WTC11 (cell line): ENCODE measurements at regions not wholly inside any gene's neighbourhood (a gene's known extent, or its start where the extent isn't known, plus 50 kb on each side); places are given as distances from the start of the nearest gene placed in this dataset.

ENCODE experiments used
- ATAC-seq: fragments of 200-7000 bp; cut with Tn5 transposase; 2 replicates; pipeline ENCODE4 v1.10.0; 2021; ENCODE audit warnings: mild to moderate bottlenecking, moderate library complexity
- CTCF ChIA-PET: fragments of 300-600 bp; sonication (Branson Sonifier 250); formaldehyde crosslinking; loops from one replicate; lab custom pipeline; 2021; ENCODE audit warnings: antibody characterized with exemption; lab: Charles Lee
- POLR2A ChIA-PET: fragments of 350-600 bp; sonication (Branson Sonifier 250); formaldehyde crosslinking; loops from one replicate; lab custom pipeline; 2021; ENCODE audit warnings: antibody characterized with exemption; lab: Charles Lee
- DNase-seq: peaks from one replicate; pipeline ENCODE4 v3.0.0; 2021; ENCODE audit warnings: low spot score
- H3K27ac Mint-ChIP-seq: 2 replicates; pipeline ENCODE4 v1.8.0; 2021; ENCODE audit warnings: mixed read lengths
- H3K27me3 Mint-ChIP-seq: 2 replicates; pipeline ENCODE4 v1.8.0; 2021; ENCODE audit warnings: low read depth, mild to moderate bottlenecking, moderate library complexity, mixed read lengths
- H3K36me3 Mint-ChIP-seq: 2 replicates; pipeline ENCODE4 v1.8.0; 2021; ENCODE audit warnings: mixed read lengths
- H3K4me1 Mint-ChIP-seq: 2 replicates; pipeline ENCODE4 v1.8.0; 2022; ENCODE audit warnings: mixed read lengths
- H3K4me3 Mint-ChIP-seq: 2 replicates; pipeline ENCODE4 v1.8.0; 2021; ENCODE audit warnings: mild to moderate bottlenecking, moderate library complexity, mixed read lengths
- H3K9me3 Mint-ChIP-seq: 2 replicates; pipeline ENCODE4 v1.8.0; 2021; ENCODE audit warnings: mixed read lengths
- CBFB ChIP-seq: sonication (generic); formaldehyde crosslinking; IDR thresholded peaks from 2 replicates; pipeline ENCODE4 v1.8.1; 2022; ENCODE audit warnings: mild to moderate bottlenecking, low read depth, missing genetic modification reagents
- ESRRA ChIP-seq: sonication (generic); formaldehyde crosslinking; IDR thresholded peaks from 2 replicates; pipeline ENCODE4 v1.8.1; 2022; ENCODE audit warnings: mild to moderate bottlenecking, missing genetic modification reagents, borderline replicate concordance
- FOXK1 ChIP-seq: sonication (generic); formaldehyde crosslinking; IDR thresholded peaks from 2 replicates; pipeline ENCODE4 v1.8.0; 2022; ENCODE audit warnings: mild to moderate bottlenecking, moderate library complexity, missing genetic modification reagents
- GABPB1 ChIP-seq: sonication (generic); formaldehyde crosslinking; IDR thresholded peaks from 2 replicates; pipeline ENCODE4 v1.8.1; 2023; ENCODE audit warnings: mild to moderate bottlenecking, missing genetic modification reagents
- GRHL2 ChIP-seq: fragments of 250-450 bp; sonication (Bioruptor Pico); IDR thresholded peaks from 2 replicates; pipeline ENCODE4 v1.8.0; 2022; ENCODE audit warnings: mild to moderate bottlenecking, moderate library complexity; ENCODE audit not compliant: insufficient replicate concordance, severe bottlenecking
- JAZF1 ChIP-seq: fragments of 250-450 bp; sonication (Bioruptor Pico); IDR thresholded peaks from 2 replicates; pipeline ENCODE4 v1.9.0; 2021; ENCODE audit warnings: moderate library complexity, mild to moderate bottlenecking, inconsistent platforms
- MXD4 ChIP-seq: fragments of 250-450 bp; sonication (Bioruptor Pico); IDR thresholded peaks from 2 replicates; pipeline ENCODE4 v1.8.0; 2021; ENCODE audit warnings: mild to moderate bottlenecking, moderate library complexity, borderline replicate concordance
- SP1 ChIP-seq: sonication (generic); formaldehyde crosslinking; conservative IDR thresholded peaks from 2 replicates; pipeline ENCODE4 v1.8.1; 2022; ENCODE audit warnings: missing genetic modification reagents
- ZBTB21 ChIP-seq: sonication (generic); formaldehyde crosslinking; IDR thresholded peaks from 2 replicates; pipeline ENCODE4 v1.8.1; 2023; ENCODE audit warnings: mild to moderate bottlenecking, missing genetic modification reagents, borderline replicate concordance
- ZNF263 ChIP-seq: sonication (generic); formaldehyde crosslinking; IDR thresholded peaks from 2 replicates; pipeline ENCODE4 v1.8.1; 2022; ENCODE audit warnings: low read depth, mild to moderate bottlenecking, moderate library complexity, missing genetic modification reagents
- ZNF423 ChIP-seq: fragments of 250-450 bp; sonication (Bioruptor Pico); IDR thresholded peaks from 2 replicates; pipeline ENCODE4 v2.1.2; 2022; ENCODE audit warnings: mild to moderate bottlenecking, moderate library complexity
- TF ChIP-seq, protein P1 (sequence below): sonication (generic); formaldehyde crosslinking; IDR thresholded peaks from 2 replicates; pipeline ENCODE4 v1.8.0; 2023; ENCODE audit warnings: missing genetic modification reagents
- TF ChIP-seq, protein P2 (sequence below): sonication (generic); formaldehyde crosslinking; IDR thresholded peaks from 2 replicates; pipeline ENCODE4 v1.8.1; 2023; ENCODE audit warnings: mild to moderate bottlenecking, missing genetic modification reagents, moderate library complexity
- TF ChIP-seq, protein P3 (sequence below): fragments of 250-450 bp; sonication (Bioruptor Pico); IDR thresholded peaks from 2 replicates; pipeline ENCODE4 v1.9.0; 2021; ENCODE audit warnings: mild to moderate bottlenecking, borderline replicate concordance
- TF ChIP-seq, protein P4 (sequence below): sonication (generic); formaldehyde crosslinking; IDR thresholded peaks from 2 replicates; pipeline ENCODE4 v1.8.1; 2023; ENCODE audit warnings: mild to moderate bottlenecking, missing genetic modification reagents
- TF ChIP-seq, protein P5 (sequence below): sonication (generic); formaldehyde crosslinking; IDR thresholded peaks from 2 replicates; pipeline ENCODE4 v1.8.1; 2023; ENCODE audit warnings: mild to moderate bottlenecking, missing genetic modification reagents, borderline replicate concordance
- TF ChIP-seq, protein P6 (sequence below): sonication (generic); formaldehyde crosslinking; IDR thresholded peaks from 2 replicates; pipeline ENCODE4 v1.8.1; 2022; ENCODE audit warnings: low read depth, missing genetic modification reagents, borderline replicate concordance

DNA sequence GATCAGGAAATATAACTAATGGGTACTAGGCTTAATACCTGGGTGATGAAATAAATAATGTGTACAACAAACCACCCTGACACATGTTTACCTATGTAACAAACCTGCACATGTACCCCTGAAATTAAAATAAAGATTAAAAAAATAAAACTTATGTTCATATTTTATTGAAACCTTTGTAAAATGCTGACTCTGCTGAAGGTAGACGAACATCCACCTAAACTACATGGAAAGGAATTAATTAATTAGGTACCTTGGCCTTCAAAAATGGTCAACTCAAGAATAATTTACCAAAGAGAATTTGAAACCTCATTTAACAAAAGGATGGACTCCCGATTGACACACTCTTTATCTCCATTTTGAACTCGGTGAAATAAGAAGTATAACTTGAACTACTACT is 152.3 kb upstream of the OR13F1 start (continued):
- TF ChIP-seq MXD4 (CRISPR knock-in tag), result no peak
- TF ChIP-seq, protein P1, sequence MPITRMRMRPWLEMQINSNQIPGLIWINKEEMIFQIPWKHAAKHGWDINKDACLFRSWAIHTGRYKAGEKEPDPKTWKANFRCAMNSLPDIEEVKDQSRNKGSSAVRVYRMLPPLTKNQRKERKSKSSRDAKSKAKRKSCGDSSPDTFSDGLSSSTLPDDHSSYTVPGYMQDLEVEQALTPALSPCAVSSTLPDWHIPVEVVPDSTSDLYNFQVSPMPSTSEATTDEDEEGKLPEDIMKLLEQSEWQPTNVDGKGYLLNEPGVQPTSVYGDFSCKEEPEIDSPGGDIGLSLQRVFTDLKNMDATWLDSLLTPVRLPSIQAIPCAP (CRISPR knock-in tag), result no peak
- TF ChIP-seq, protein P2, sequence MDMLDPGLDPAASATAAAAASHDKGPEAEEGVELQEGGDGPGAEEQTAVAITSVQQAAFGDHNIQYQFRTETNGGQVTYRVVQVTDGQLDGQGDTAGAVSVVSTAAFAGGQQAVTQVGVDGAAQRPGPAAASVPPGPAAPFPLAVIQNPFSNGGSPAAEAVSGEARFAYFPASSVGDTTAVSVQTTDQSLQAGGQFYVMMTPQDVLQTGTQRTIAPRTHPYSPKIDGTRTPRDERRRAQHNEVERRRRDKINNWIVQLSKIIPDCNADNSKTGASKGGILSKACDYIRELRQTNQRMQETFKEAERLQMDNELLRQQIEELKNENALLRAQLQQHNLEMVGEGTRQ (CRISPR knock-in tag), result no peak

DNA sequence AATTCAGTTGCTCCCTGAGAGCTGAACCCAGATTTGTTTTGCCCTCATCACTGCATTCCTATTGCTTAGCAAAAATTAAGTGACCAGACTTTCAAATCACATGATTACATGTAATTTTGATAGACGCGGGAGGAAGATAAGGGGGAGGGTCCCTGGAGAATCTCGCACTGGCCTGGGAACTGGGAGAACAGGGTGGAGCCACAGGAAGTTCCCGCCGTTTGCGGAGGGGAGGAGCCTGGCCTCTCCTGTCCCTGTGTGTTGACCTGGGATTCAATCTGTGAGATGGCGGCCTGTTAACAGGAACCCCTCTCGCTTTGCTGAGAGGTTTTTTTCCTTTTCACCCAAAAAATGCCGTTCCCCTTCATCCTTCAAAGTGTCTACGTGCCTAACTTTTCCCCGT is 142.9 kb upstream of the OR13F1 start:
- Mint-ChIP-seq H3K36me3 (peaks cover 18% of the 10 kb centered on the region), H3K27me3 (peaks cover 3% of the 10 kb centered on the region; the same call in 1 of the 2 replicates), H3K4me3 (no peak overlapping the region), H3K4me1 (peaks cover 6% of the 10 kb centered on the region; the same call in 1 of the 2 replicates), H3K27ac (no peak overlapping the region), H3K9me3 (peaks cover 28% of the 10 kb centered on the region)
- CTCF ChIA-PET, result no interaction called here
- POLR2A ChIA-PET, result no interaction called here
- TF ChIP-seq CBFB (CRISPR knock-in tag) (no peak), GRHL2 (CRISPR knock-in tag) (no peak), ZNF423 (CRISPR knock-in tag) (no peak), FOXK1 (CRISPR knock-in tag) (no peak), ESRRA (no peak)
- TF ChIP-seq, protein P3, sequence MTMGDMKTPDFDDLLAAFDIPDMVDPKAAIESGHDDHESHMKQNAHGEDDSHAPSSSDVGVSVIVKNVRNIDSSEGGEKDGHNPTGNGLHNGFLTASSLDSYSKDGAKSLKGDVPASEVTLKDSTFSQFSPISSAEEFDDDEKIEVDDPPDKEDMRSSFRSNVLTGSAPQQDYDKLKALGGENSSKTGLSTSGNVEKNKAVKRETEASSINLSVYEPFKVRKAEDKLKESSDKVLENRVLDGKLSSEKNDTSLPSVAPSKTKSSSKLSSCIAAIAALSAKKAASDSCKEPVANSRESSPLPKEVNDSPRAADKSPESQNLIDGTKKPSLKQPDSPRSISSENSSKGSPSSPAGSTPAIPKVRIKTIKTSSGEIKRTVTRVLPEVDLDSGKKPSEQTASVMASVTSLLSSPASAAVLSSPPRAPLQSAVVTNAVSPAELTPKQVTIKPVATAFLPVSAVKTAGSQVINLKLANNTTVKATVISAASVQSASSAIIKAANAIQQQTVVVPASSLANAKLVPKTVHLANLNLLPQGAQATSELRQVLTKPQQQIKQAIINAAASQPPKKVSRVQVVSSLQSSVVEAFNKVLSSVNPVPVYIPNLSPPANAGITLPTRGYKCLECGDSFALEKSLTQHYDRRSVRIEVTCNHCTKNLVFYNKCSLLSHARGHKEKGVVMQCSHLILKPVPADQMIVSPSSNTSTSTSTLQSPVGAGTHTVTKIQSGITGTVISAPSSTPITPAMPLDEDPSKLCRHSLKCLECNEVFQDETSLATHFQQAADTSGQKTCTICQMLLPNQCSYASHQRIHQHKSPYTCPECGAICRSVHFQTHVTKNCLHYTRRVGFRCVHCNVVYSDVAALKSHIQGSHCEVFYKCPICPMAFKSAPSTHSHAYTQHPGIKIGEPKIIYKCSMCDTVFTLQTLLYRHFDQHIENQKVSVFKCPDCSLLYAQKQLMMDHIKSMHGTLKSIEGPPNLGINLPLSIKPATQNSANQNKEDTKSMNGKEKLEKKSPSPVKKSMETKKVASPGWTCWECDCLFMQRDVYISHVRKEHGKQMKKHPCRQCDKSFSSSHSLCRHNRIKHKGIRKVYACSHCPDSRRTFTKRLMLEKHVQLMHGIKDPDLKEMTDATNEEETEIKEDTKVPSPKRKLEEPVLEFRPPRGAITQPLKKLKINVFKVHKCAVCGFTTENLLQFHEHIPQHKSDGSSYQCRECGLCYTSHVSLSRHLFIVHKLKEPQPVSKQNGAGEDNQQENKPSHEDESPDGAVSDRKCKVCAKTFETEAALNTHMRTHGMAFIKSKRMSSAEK (CRISPR knock-in tag), result no peak
- DNase-seq (peak; percentile 19), ATAC-seq (peak; percentile 79)

DNA sequence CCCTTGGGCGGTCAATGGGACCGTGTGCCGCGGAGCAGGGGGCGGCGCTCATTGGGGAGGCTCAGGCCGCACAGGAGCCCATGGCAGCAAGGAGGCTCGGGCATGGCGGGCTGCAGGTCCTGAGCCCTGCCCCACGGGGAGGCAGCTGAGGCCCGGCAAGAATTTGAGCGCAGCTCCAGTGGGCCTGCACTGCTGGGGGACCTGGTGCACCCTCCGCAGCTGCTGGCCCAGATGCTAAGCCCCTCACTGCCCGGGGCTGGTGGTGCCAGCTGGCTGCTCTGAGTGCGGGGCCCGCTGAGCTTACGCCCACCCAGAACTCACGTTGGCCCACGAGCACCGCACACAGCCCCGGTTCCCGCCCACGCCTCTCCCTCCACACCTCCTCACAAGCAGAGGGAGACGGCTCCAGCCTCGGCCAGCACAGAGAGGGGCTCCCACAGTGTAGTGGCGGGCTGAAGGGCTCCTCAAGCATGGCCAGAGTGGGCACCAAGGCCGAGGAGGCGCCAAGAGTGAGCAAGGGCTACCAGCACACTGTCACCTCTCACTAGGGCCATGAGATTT is 141.1 kb upstream of the OR13F1 start:
- DNase-seq (no peak), ATAC-seq (no peak)
- Mint-ChIP-seq H3K27ac (no peak overlapping the region), H3K4me1 (peaks cover 6% of the 10 kb centered on the region; the same call in 1 of the 2 replicates), H3K9me3 (peaks cover 28% of the 10 kb centered on the region), H3K27me3 (peaks cover 3% of the 10 kb centered on the region; the same call in 1 of the 2 replicates), H3K36me3 (peaks cover 18% of the 10 kb centered on the region), H3K4me3 (no peak overlapping the region)
- CTCF ChIA-PET, result interaction anchor here (0.6 to 1.4 kb wide), 2 partner anchors 186 to 216 kb away, joined by 3 to 7 read pairs; no protein-coding TSS in a partner anchor
- no peak for TF ChIP-seq ZNF263
- TF ChIP-seq, protein P4, sequence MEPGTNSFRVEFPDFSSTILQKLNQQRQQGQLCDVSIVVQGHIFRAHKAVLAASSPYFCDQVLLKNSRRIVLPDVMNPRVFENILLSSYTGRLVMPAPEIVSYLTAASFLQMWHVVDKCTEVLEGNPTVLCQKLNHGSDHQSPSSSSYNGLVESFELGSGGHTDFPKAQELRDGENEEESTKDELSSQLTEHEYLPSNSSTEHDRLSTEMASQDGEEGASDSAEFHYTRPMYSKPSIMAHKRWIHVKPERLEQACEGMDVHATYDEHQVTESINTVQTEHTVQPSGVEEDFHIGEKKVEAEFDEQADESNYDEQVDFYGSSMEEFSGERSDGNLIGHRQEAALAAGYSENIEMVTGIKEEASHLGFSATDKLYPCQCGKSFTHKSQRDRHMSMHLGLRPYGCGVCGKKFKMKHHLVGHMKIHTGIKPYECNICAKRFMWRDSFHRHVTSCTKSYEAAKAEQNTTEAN (CRISPR knock-in tag), result no peak
- no peak for TF ChIP-seq JAZF1 (CRISPR knock-in tag)
- TF ChIP-seq CBFB (CRISPR knock-in tag), result no peak
- POLR2A ChIA-PET, result no interaction called here

DNA sequence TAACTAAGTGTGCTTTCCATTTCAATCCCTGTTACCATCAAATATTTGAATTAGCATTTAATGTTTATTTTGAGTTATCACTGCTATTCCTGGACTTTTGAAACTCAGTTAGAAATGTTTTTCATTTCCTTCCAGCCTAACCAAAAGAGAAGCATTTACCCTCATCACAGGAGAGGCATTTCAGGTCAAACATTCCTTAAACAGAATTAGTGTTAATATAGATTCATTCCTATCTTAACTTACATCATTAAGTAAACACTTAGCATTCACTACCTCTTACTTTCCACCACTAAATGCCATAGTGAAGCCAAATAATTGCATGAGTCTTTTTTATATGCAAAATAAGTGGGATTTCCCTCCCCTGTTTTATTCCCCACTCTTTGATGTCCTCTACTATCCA is 136.6 kb upstream of the OR13F1 start:
- DNase-seq (no peak), ATAC-seq (no peak)
- Mint-ChIP-seq H3K27ac (no peak overlapping the region), H3K27me3 (no peaks in the 10 kb centered on the region; the same call in 1 of the 2 replicates), H3K9me3 (peaks cover 40% of the 10 kb centered on the region), H3K4me3 (no peak overlapping the region), H3K4me1 (peaks cover 9% of the 10 kb centered on the region; the same call in 1 of the 2 replicates), H3K36me3 (peaks cover 18% of the 10 kb centered on the region)
- TF ChIP-seq, protein P5, sequence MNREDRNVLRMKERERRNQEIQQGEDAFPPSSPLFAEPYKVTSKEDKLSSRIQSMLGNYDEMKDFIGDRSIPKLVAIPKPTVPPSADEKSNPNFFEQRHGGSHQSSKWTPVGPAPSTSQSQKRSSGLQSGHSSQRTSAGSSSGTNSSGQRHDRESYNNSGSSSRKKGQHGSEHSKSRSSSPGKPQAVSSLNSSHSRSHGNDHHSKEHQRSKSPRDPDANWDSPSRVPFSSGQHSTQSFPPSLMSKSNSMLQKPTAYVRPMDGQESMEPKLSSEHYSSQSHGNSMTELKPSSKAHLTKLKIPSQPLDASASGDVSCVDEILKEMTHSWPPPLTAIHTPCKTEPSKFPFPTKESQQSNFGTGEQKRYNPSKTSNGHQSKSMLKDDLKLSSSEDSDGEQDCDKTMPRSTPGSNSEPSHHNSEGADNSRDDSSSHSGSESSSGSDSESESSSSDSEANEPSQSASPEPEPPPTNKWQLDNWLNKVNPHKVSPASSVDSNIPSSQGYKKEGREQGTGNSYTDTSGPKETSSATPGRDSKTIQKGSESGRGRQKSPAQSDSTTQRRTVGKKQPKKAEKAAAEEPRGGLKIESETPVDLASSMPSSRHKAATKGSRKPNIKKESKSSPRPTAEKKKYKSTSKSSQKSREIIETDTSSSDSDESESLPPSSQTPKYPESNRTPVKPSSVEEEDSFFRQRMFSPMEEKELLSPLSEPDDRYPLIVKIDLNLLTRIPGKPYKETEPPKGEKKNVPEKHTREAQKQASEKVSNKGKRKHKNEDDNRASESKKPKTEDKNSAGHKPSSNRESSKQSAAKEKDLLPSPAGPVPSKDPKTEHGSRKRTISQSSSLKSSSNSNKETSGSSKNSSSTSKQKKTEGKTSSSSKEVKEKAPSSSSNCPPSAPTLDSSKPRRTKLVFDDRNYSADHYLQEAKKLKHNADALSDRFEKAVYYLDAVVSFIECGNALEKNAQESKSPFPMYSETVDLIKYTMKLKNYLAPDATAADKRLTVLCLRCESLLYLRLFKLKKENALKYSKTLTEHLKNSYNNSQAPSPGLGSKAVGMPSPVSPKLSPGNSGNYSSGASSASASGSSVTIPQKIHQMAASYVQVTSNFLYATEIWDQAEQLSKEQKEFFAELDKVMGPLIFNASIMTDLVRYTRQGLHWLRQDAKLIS (CRISPR knock-in tag), result no peak
- no peak for TF ChIP-seq SP1 (CRISPR knock-in tag)
- TF ChIP-seq, protein P6, sequence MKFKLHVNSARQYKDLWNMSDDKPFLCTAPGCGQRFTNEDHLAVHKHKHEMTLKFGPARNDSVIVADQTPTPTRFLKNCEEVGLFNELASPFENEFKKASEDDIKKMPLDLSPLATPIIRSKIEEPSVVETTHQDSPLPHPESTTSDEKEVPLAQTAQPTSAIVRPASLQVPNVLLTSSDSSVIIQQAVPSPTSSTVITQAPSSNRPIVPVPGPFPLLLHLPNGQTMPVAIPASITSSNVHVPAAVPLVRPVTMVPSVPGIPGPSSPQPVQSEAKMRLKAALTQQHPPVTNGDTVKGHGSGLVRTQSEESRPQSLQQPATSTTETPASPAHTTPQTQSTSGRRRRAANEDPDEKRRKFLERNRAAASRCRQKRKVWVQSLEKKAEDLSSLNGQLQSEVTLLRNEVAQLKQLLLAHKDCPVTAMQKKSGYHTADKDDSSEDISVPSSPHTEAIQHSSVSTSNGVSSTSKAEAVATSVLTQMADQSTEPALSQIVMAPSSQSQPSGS (CRISPR knock-in tag), result no peak
- TF ChIP-seq GABPB1 (CRISPR knock-in tag), result no peak
- no peak for TF ChIP-seq ZBTB21
- TF ChIP-seq ESRRA, result no peak
- ChIA-PET POLR2A (no interaction called here), CTCF (no interaction called here)
